SH-SY5Y (cell line): ENCODE measurements at regions not wholly inside any gene's neighbourhood (a gene's known extent, or its start where the extent isn't known, plus 50 kb on each side); places are given as distances from the start of the nearest gene placed in this dataset.

Experiments
- GATA2 ChIP-seq: IDR thresholded peaks from 2 replicates; pipeline ENCODE4 v1.6.1; 2011; ENCODE audit warnings: mild to moderate bottlenecking, low read depth, low read length
- GATA3 ChIP-seq: IDR thresholded peaks from 2 replicates; pipeline ENCODE4 v1.6.1; 2011; ENCODE audit warnings: low read depth, mild to moderate bottlenecking, low read length, moderate library complexity

- TF ChIP-seq GATA2 = no peak
- TF ChIP-seq GATA3 = no peak
These were observed 571.3 kb upstream of the NRG3 start for GRCh38 chr10:81303656-81304055.

DNA sequence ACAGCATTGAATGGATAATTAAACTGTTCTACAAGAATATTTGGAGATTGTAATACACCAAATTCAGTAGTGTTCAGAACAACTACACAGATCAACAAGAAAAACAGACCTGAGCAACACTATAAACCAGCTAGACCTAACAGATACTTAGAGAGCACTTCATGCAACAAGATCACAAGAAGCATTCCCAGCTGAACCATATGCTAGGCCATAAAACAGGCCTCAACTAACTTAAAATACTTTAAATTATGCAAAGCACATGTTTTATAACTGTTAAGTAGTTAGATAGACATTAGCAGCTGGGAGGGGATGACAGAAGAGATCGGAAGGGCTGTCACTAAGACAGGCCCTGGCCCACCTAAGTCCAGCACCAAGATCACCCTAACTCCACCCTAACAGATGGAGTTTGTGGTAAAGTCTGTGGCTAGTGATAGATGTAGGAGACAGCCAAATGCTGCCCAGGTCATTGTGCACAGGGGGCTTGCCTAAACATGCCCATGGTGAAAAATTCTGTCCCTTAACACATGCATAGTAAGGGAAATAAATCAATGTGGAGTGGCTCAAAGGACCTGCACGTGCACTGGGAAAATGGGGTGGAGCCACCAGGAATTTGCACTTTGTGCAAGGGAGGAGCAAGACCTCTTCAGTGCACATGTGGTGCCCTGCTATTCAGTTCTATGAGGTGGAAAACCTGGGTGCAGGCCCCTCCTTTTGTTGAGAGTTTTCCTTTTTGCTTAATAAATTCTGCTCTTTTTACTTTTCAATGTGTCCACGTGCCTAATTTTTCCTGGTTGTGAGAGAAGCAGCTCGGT, 567.8 kb upstream of the NRG3 start:
- no peak for TF ChIP-seq GATA2
- TF ChIP-seq GATA3 = no peak

DNA sequence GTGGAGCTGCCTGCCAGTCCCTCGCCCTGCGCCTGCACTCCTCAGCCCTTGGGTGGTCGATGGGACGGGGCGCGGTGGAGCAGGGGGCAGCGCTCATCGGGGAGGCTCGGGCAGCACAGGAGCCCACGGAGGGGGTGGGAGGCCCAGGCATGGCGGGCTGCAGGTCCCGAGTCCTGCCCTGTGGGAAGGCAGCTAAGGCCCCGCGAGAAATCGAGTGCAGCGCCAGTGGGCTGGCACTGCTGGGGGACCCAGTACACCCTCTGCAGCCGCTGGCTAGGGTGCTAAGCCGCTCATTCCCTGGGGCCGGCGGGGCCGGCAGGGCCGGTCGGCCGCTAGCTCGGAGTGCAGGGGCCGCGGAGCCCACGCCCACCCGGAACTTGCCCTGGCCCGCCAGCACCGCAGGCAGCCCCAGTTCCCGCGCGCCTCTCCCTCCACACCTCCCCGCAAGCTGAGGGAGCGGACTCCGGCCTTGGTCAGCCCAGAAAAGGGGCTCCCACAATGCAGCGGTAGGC, 565.9 kb upstream of the NRG3 start:
- no peak for TF ChIP-seq GATA2
- no peak for TF ChIP-seq GATA3

GRCh38 chr10:81314471-81314870, 560.5 kb upstream of the NRG3 start:
- no peak for TF ChIP-seq GATA3
- no peak for TF ChIP-seq GATA2

- TF ChIP-seq GATA3 (no peak), GATA2 (no peak)
These were observed 560.0 kb upstream of the NRG3 start for GRCh38 chr10:81315026-81315425.

GRCh38 chr10:81348003-81348402, 527.0 kb upstream of the NRG3 start:
- TF ChIP-seq GATA3 (no peak), GATA2 (no peak)

DNA sequence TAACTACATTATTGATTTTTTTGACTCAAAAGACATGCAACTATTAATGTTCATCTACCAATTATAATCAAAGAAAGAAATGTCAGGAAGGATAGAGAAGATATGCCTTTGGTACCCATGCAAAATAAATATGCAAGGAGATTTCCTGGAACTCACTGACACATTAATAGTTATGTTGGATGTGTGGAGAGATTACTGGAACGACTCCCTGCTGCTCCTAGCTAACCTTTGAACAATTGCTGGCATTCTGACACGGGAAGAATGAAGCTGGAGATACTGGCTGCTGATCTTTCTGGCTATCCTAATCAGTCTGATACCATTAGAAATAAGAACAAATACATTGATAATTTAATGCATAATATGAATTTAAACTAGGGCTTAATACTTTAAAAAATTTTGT, 507.9 kb upstream of the NRG3 start:
- TF ChIP-seq GATA3 = no peak
- TF ChIP-seq GATA2 = no peak

GRCh38 chr10:81386817-81387216, 488.2 kb upstream of the NRG3 start:
- TF ChIP-seq GATA2 = no peak

DNA sequence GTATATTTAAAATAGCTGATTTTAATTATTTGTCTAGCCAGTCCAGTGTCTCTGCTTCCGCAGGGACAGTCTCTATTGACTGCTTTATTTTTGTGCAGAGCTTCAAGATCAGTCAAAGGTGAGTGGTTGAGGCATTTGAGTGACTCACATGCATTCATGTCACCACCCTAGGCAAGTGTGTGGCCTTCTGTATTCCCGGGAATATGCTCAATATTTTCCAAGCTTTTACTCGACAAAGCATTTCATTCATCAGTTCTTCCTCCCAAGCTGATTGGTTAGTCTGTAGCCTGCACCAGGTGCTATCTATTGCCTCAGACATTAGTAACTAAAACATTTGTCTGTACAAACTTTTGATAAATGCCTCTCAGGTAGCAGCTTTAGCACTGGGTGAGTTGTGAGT, 471.5 kb upstream of the NRG3 start:
- TF ChIP-seq GATA3 (no peak), GATA2 (no peak)

DNA sequence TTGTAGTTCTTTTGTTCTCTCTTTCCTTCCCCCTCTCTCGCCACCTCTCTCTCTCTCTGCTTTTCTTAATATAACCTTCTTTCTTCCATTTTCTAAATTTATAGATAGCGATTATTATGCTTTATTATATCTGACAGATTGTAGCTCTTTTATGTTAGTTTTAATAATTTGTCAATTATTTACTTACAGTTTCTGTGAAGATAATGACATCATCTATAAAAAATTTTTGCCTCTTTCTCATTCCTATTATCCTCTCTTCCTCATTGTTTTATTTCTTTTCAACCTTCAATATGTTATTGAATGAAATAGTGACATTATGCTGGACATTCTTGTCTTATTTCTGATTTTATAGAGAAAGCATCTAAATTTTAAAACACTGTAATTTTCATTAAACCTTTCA, 469.6 kb upstream of the NRG3 start:
- TF ChIP-seq GATA3 = no peak
- TF ChIP-seq GATA2 = no peak

DNA sequence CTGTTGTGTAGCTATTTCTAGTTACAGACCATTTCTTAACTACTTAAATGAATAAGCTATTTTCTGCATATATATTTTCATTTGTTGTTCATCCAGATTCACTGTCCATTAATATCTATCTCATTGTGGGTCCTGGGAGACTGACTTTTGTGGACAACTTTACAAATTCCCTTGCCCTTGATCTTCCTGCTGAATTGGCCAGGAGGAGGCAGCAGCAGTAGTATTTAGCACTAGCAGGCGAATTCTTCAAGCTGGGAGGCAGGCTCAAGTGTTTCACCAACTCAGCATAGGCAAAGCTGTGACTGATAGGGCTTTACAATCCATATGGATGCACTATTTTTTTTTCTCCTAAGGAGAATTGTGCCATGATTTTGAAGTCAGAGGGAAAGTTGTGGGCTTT, 461.0 kb upstream of the NRG3 start:
- TF ChIP-seq GATA3 (no peak), GATA2 (no peak)

GRCh38 chr10:81426722-81427121, 448.3 kb upstream of the NRG3 start:
- TF ChIP-seq GATA2 = no peak

DNA sequence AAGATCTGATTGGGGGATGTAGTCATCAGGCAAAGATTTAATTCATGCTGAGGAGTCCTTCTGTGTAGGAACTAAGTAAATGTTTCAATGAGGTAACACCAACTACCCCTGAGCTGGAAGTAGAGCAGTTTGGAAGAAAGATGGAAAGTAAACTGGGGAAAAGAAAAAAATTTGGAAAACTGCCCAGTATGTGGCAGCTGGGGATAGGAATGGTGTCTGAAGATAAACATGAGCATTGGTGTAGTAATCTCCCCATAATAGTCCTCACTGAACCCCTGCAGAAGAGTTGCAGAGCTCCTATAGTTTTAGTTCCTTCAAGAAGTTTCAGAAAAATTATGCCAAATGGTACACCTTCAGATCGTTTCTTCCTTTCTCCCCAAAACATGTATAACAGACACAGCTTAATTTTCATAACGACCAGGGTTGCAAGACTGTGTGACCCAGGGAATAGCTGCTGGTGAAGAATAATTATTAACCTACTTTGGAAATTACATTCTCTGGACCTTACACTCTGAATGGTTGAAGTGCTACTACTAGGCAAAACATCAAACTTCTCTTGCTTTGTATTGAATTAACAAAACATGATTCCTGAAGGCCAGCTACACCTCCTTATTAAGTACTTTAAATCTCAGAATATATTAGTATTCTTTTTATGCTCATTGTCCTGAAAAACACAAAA, 446.4 kb upstream of the NRG3 start:
- no peak for TF ChIP-seq GATA3
- TF ChIP-seq GATA2 = no peak

- TF ChIP-seq GATA3 = no peak
These were observed 435.5 kb upstream of the NRG3 start for GRCh38 chr10:81439445-81439844.

- TF ChIP-seq GATA2 (no peak), GATA3 (no peak)
These were observed 430.6 kb upstream of the NRG3 start for GRCh38 chr10:81444242-81444929.

GRCh38 chr10:81450651-81451050, 424.3 kb upstream of the NRG3 start:
- no peak for TF ChIP-seq GATA2
- TF ChIP-seq GATA3 = no peak

GRCh38 chr10:81472927-81473470, 402.0 kb upstream of the NRG3 start:
- TF ChIP-seq GATA2 (no peak), GATA3 (no peak)
